HG03175 (cell line): ENCODE measurements at regions not wholly inside any gene's neighbourhood (a gene's known extent, or its start where the extent isn't known, plus 50 kb on each side); places are given as distances from the start of the nearest gene placed in this dataset.

Experiments used
- ATAC-seq: cut with Tn5 transposase; IDR thresholded peaks from one replicate; pipeline ENCODE4 v1.9.1; 2021; ENCODE audit warnings: mild to moderate bottlenecking, moderate library complexity; ENCODE audit not compliant: unreplicated experiment

GRCh38 chr21:24826822-24827221 is 780.5 kb downstream of the MRPL39 start:
- no peak for ATAC-seq

- no peak for ATAC-seq
Observed at GRCh38 chr21:24825348-24825747, 781.9 kb downstream of the MRPL39 start.

- no peak for ATAC-seq
Observed at GRCh38 chr21:24824209-24824608, 783.1 kb downstream of the MRPL39 start.

DNA sequence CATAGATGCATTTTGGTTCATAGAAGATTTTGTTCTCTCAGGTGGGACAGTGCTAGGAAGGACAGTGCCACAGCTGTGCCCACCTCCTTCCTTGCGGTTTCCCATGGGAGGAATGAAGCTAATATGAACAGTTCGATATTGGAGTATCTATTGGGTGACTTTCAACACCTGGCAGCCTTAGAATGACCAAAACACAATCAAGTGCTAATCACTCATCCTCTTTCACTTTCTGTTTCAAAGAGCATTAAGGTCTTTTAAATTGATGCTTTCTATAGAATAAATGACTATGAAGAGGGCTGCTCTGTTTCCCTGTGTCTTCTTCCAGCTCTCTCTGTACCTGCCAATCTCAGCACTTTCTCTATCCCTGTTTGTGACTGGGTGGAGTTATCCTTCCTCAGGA is 784.0 kb downstream of the MRPL39 start:
- no peak for ATAC-seq

DNA sequence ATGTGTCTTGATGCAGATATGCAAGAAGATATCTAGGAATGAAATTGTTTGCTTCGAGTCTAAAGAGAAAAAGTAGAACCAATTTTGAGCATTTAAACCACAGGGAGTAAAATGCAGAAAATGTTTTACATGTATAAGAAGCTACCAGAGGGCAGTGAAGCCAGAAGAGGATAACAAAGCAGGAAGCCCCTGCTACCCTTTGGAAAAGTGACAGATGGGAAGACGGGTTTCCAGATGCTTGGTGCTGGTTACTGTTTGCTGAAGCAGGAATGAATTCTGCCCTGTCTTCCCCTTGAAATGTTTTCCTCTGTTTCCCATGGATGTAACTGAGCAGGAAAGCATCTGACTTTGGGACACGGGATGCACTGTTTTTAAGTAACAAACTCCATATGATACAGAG is 822.2 kb downstream of the MRPL39 start:
- no peak for ATAC-seq

GRCh38 chr21:24781146-24781545 is 826.1 kb downstream of the MRPL39 start:
- no peak for ATAC-seq

DNA sequence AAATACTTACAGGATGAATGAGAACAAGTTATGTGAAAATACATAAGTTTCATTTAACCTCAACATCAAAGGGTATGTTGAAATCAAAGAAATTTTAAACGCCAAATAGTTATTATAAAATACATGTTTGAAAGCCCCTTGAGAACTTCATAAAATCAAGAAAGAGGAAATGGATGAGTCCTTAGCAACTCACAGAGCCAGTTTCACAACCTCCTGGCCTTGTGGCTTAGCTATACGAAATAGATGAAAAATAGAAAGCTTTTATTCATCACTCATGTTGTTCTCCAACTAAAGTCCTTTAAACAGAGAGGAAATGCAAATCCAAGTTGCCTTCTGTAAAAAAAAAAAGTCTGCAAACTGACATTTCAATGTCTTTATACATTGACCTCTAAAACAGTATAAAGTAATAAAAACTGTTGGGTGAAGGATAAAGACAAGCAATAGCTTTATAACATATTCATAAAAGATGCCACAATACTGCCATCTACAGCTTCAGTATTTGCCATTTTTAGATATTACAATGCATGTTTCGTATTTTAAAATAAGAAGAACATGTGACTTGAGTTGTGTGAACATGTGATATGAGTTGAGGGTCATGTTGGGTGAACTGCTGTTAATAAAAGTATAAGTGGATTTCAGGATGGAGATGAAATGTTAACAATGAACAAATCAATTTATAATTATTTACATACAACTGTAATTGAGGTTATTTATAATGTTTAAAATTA is 847.8 kb downstream of the MRPL39 start:
- no peak for ATAC-seq

DNA sequence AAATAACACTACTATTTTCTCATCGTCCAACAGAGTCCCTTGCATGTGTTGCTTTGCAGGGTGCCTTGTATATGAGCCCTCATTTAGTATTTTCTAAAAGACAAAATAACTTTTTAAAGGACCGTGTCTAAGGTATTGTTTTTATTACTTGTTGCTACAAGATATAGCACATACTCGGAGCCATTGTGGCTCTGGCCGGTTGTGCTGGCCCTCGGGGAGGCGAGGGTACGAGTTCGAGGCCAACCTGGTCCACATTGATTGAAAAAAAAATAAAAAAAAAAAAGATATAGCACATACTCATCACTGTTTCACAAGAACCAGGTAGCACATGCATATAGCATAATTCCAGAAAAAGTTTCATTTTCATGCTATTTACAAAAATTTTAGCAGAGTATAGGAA is 869.2 kb downstream of the MRPL39 start:
- ATAC-seq: no peak

GRCh38 chr21:24737296-24737850 is 869.9 kb downstream of the MRPL39 start:
- ATAC-seq: no peak

GRCh38 chr21:24730661-24731060 is 876.6 kb downstream of the MRPL39 start:
- ATAC-seq: no peak

DNA sequence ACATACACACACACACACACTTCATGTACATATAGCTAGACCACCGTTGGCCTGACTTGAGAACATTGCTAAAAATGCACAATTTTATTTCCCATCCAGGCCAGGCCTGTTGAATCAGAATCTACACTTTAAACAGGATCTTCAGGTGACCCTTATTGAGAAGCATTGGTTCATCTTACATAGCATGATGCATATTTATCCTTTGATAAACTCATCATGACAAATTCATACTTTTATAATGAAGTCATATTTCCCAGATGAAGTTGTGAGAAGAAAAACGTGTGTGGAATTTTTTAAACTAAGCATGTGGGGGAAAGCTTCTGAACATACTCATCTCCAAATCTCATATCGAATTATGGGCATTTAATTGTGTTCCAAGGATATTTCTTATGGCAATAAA is 877.7 kb downstream of the MRPL39 start:
- ATAC-seq: no peak

DNA sequence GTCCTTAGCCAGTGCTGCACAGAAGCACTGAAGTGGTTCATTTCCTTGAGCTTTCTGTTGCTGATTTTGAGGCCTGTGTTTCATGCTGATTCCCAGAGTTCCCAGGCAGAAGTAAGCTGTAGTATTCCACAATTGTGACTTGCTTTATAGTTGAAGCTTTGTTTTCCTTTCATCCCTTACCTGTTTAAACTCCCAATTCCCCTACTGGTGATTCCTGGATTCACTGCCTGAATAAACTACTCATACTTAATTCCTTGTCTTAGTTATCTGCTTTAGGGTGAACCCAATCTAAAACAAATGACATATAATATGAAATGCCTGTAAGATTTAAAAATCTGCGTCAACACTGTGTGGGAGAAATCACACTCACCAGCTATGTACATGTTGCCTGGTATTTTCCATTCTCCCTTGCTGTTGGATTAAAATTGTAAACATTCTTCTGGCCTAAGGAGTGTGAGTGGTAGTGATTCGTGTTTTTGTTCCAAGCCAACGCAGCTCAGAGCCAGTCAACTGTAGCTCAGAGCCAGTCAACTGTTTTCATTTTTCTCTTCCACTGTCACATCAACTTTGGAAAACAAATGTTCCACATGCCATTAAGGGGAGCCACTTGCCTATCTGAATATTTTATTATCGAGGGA is 879.4 kb downstream of the MRPL39 start:
- no peak for ATAC-seq

DNA sequence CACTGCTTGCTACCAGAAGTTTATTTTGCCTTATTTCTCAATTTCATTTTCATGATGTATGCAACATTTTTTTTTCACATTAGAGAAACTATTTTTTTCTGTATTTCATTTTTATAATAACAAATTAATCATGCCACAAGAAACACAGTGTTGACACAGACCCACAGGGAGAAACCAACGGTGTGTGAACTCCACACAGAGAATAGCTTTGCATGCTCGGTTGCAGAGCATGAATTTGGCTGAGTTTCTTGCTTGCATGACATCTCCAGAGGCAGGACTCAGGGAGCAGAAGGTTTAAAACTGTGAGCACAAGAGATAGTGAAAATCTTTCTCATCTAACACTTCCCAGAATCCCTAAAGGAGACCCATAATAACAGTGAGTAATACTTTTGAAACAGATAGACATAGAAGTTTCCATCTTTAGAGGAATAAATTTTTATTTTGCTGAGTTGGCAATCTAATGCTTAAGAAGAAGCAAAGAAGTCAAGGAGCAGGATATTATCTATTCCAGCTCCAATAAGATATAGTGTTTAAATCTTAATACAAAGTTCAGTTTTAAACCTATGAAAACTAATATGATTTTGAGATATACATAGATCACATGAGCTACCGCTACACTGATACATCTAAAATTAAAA is 890.9 kb downstream of the MRPL39 start:
- no peak for ATAC-seq

- no peak for ATAC-seq
Observed at GRCh38 chr21:24714646-24715200, 892.6 kb downstream of the MRPL39 start.

GRCh38 chr21:24705201-24705600 is 902.1 kb downstream of the MRPL39 start:
- ATAC-seq: no peak

DNA sequence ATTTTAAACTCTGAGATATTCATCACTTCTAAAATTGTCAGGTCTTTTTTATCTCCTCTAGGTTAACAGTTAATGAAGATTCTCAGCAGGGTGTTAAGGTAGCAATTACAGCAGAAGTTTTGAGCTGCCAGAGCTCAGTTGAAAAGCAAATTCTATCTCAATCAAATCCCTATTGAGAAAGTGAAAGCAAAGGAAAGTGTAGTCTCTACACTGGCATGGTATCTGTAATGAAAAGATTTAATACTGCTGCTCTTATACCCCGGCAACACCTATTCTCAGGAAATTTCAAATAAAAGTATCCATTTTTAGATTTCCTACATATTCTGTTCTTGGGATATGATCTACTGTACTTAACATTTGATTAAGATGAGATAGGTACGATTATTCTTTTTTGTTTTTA is 913.5 kb downstream of the MRPL39 start:
- no peak for ATAC-seq

DNA sequence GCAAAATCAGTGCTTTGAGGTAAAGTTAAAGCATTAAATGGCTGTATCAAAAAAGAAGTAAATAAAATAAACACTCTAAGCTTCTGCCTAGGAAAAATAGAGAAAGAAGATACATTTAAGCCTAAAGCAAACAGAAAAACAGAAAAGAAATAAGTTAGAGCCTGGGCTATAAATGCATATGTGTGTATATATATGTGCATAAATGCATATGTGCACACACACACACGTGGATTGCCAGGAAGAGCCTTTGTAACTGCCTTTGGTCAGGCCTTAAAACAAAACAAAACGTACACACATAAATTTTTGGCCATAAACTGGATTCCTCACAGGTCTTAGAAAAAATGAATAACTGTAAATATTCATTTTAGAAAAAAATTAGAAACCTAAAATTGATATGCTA is 925.8 kb downstream of the MRPL39 start:
- no peak for ATAC-seq

DNA sequence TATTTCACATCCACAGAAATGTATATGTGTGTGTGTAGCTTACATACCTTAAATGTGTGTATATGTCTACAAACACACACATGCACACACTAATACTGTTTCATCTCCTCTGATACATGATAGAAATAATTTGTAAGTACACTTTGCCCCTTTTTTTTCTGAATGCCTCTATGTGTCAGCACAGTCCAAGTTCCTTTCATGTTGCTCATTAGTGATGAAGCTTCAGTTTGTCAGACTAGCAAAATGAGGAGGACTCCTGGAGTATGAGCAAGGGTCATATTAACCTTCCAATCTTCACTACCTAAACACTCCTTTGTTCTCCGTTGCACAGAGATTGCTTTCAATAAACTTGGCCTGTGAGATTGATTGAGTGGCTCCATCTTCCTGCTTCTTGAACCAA is 935.4 kb downstream of the MRPL39 start:
- no peak for ATAC-seq

GRCh38 chr21:24658926-24659325 is 948.4 kb downstream of the MRPL39 start:
- no peak for ATAC-seq

DNA sequence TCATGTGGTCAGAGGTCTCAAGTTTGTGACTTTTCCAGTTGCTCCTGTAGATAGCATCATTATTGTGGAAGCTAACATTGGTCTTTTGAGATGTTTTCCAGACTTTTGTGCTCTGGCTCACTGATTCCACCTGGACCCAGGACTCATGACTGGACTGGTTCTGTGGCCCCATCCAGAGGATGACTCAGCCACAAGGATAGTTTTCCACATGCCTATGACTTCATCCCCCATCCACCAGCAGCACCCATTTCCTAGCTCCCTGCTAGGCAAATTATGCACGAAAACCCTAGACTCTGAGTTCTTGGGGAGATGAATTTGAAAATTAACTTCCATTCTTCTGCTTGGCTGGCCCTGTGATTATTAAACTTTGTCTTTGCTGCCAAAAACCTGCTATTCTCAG is 949.3 kb downstream of the MRPL39 start:
- no peak for ATAC-seq

- no peak for ATAC-seq
Observed at GRCh38 chr21:24649691-24650090, 957.6 kb downstream of the MRPL39 start.

DNA sequence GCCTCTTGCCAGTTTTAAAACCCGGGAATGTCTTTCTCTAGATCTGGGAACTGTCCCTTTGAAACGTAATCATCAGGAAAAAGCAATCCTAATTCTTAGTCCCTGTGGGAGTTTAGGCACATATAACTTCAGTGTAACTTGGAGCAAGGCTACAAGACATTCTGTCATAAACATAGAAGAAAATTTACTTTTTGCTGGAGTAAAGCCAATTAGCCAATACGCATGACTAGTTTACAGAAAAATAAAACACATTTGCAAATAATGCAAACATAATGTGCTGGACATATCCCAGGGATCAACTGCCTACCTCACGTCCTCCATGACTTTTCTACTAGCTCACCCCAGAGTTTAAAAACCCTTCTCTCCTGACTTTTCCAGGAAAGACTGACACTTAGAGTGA is 970.6 kb downstream of the MRPL39 start:
- no peak for ATAC-seq
